NCI-H128 (cell line): ENCODE measurements at regions not wholly inside any gene's neighbourhood (a gene's known extent, or its start where the extent isn't known, plus 50 kb on each side); places are given as distances from the start of the nearest gene placed in this dataset.

Source experiments
- DNase-seq: peaks from one replicate; lab custom pipeline; 2025; ENCODE audit not compliant: unreplicated experiment; lab: John Stamatoyannopoulos, UW

DNA sequence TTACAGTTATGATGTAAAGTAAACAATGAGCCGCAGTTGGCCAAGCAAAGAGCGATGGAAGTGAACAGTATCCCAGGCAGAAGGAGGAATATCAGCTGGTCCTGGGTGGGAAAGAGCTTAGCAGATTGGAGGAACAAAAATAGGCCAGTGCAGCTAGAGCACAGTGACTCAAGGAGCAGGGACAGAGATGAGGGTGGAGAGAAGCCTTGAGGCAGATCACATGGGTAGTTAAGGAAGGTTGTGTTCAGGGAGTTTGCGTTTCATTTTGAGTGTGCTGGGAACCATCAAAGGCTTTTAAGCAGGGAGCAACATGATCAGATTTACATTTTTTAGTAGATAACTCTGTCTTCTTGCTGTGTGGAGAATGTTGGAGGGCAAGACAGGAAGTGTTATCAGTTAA, 113.6 kb downstream of the OAT start:
- no peak for DNase-seq

DNA sequence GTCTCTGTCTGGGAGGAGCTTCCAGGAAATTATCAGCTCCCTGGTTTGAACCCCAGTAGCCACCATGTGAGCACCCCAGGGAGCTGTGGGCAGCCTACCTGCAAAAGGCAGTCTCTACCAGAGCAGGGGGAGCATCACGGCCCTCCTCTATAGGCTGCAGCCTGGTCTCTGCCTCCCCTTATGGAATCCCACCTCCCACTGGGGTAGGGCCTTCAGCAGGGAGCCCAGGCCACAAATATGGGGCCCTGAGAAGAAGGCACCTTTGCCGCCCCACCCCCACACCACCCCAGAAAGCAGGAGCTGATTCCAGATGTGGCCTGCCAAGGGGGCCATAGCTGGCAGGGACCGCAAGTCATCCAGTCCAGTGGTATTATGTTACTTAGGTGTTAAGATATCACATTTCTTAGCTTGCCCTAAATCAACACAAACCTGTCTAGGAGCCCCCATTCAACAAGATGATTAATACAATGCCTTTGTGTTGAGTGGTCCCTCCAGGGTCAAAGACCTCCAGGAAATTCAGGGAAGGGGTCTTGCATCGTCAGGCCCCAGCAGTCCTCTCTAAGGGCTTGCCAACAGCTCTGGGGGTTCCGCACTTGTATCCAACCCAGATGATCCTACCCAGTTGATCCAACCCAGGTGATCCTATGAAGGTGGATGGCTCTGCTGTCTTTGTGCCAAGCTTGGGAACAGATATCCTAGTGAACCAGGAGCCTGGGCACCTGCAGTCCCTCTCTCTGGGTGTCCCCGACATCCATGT, 114.9 kb downstream of the OAT start:
- DNase-seq = no peak

DNA sequence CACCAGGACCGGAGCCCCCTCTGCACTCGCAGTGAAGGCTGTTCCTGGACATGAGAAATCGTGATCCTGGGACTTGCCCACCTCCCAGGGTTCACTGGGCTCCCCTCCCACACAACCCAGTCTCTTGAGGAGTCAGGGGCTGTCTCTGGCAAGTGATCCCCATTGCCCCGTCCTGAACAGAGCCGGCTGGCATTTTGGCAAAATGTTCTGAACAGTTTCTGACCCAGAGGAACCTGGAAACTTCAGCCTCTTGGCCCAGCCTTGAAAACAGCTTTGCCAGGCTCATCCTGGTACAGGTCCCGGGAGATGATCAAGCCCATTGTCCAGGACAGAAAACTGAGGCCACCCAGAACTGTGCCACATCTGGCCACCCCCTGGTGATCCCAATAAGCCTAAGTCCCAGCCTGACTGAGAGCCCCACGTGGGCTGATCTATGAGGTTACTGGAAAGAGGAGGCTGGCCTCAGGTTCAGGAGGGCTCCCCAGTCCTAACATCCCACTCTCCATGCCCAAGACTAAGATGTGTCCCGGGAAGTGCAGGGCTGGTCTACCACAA, 115.7 kb downstream of the OAT start:
- no peak for DNase-seq

DNA sequence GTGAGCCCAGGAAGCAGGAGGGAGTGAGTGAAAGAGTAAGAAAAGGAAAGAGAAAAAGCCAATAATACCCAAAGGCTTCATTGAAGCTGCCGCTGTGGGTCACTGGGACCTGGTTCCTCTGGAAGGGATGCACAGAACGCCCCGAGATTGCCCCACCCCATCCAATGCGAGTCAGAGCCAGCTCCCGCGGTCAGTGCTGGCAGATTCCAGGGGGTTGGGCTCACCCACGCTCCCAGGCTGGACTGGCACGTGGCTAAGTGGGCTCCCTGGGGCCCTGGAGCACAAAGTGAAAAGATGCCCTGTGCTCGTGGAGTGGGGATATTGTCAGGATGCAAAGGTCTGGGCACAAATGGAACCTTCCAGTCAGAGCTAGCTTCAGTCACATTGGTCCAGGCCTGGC, 117.0 kb downstream of the OAT start:
- DNase-seq = no peak

GRCh38 chr10:124300735-124301134, 118.0 kb downstream of the OAT start:
- DNase-seq = no peak

GRCh38 chr10:124300224-124300623, 118.5 kb downstream of the OAT start:
- DNase-seq = no peak

- DNase-seq = no peak
Measured at GRCh38 chr10:124299696-124300095, 119.0 kb downstream of the OAT start.

GRCh38 chr10:124298891-124299290, 119.8 kb downstream of the OAT start:
- no peak for DNase-seq

- no peak for DNase-seq
Measured at GRCh38 chr10:124296813-124297788, 121.6 kb downstream of the OAT start.

DNA sequence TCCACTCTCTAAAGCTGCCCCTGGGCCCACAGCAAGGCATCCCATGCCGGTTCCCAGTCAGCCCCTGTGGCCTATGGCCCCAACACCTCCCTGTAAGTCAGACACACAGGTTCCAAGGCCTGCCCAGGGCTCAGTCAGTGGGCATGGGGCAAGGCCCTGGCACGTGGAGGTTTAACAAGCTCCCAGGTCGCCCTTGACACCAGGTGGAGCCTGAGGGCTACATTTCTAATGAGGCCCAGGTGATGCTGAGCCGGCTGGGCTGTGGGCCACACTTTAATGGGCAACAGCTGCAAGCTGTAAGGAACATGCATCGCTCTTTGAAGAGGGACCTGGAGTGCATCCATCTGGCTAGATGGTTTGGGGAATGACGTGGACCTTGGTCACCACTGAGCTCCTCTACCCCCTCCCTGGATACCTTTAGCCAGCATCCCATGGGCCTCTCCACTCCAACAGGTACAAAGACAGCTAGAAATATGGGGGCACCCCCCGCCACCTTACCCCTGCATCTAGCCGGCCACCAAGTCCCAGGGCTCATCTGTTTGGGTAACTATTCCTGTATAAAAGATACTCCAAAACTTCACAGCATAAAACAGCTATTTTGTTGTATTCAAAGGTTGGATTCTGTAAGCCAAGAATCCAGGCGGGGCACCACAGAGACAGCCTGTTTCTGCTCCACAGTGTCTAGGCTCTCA, 122.5 kb downstream of the OAT start:
- no peak for DNase-seq

DNA sequence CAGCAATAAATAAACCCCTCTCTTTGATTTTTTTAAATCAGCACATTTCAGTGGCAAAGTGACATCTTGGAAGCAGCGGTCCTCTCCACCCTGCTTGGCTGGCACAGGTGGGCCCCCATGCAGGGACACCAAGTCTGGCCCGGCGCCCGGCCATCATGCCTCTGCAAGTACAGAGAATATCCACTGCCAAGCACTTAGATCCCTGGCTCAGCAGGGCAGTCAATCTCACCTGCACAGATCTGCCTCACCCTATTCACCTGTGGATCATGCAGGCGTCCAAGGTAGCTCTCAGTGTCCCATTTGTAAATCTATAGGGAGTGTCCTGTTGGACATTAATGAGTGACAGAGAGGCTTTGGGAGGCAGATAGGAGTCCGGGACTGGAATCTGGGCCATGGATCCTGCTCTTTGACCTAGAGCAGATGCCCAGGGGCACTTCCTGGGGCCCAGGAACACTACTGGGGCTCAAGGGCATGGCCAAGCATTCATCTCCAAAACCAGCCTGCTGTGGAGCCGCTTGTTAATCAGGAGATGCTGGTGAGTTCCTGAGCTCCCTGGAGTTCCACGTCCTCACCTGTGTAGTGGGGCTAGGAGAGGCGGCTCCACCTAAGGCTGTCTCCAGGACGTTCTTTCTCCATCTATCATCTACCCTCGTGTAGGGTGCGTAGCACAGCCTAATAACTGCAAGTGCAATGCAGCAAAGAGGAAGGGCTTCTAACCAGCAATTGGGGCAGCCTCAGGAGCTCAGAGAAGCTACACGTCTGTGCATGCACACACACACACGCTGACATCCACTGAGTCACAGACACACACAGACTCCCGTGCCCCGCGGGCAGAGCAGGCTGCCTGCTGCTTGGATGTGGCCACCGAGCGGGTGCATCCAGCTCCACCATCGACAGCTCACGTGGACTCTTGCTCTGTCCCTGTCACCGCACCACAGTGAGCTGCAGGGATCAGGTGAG, 123.6 kb downstream of the OAT start:
- DNase-seq = peak; percentile 1

GRCh38 chr10:124293616-124294449, 124.9 kb downstream of the OAT start:
- DNase-seq = no peak

- DNase-seq = no peak
Measured at GRCh38 chr10:124292911-124293615, 125.7 kb downstream of the OAT start.

DNA sequence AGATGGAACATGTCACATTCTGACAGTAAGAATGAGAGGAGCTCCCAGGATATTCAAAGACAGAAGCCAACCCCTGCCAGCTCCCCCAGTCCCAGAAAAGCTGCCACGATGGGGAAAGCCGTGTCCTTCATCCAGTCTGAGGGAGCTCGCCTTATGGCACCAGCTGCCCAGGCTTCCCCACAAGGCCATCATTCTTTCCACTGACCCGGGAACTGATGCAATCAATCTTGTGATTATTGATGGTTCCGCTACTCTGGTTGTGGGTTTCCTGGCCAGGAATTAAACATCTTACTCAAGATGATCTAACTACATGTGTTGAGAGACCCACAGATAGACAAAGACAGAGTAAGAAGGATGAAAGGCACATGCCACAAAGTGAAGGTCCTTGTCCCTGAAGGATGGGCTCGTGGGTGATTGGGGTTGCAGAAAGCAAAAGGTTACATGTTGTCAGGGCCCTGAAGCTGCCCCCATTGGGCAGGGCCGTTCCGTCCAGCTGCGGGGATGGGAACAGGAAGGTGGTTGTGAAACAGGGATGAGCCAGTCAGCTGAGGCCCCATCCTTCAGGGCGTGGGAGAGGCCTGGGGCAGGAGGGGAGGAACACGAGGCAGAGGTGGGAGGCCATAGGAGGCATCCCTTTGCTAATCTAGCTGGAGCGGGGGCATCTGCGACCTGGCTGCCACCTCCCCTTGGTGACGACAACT, 127.6 kb downstream of the OAT start:
- DNase-seq = no peak

DNA sequence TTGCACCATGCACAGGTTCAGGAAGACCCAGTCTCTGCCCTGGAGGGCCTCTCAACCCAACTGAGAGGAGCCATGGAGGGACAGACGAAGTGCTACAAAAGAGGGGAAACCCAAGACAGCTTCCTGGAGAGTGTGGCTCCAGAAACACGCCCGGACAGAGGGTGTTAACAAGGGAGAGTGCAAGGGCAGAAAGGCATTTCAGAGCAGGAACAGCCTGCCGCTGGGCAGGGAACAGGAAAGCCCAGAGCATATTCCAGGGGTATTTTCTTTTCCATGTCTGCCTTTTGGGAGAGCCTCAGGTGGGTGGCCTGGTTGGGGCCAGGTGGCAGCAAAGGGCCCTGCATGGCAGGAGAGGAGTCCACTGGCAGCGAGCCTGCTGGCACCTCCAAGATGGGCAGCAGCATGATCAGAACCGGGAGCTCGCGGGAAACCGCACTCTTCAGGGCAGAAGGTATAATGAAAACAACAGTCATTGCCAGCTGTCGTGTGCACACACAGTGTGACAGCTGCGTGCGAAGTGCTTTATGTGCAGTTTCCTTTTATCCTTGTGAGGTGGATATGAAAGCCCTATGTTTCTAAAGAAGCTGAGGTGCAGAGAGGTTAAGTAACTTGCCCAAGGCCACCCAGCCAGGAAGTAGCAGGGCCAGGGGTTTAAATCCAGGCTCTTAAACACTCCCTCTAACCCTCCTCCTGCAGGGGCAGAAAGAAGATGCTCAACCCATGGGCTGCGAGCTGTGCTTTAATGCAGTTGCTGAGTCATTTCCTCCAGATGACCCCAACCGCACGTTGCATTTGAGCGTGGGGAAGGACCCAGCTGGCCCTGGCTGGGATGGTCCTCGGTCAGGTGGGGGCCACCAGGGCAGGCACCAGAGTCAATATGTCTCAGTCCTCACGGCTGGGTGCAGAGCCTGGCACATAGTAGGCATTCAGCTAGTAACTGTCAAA, 128.6 kb downstream of the OAT start:
- no peak for DNase-seq

DNA sequence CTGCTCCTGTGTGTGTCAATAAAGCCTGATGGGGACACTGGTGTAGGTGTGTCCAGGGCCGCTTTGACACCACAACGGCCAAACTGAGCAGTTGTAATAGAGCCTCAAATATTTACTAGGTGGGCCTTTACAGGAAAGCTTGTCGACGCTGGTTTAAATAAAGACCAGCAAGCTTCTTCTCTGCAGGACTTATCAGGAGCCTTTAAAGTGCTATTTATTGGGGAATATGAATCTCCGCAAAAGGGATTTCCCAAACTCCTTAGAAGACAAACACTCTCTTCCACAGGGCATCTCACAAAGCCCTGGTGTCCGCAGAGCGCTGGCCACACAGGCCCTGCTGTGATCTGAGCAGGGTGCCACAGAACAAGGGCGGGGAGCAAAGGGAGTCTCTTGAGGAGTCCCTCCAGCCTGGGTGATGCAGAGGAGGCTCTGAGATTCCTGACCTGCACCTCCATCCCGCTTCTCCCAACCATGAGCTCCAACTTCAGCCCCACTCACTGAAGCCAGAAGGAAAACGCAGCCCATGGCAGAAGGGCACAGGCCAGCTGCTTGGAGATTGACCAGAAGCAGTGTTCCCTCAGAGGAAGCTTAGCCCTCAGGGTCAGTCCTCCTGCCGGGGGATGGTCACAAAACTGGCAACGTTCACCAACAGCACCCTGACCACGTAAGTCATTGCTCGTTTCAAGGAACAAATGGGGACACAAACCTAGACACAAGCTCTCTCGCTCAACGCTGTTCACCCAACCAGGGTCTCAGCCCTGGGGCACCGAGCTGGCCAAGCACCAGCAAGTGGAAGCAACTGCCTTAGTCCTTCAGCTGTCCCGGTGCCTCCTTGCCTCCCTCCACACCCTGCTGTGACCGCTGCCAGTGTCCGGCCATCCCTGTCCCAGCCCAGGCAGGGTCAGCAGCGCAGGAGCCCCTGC, 129.5 kb downstream of the OAT start:
- DNase-seq = no peak
